ENCODE measurements at regions not wholly inside any gene's neighbourhood (a gene's known extent, or its start where the extent isn't known, plus 50 kb on each side); places are given as distances from the start of the nearest gene placed in this dataset.
A peak's percentile ranks its signal among the peaks of the same experiment; 100 is the strongest.

GRCh38 chr10:52539463-52539862 lies 225.4 kb downstream of the DKK1 start:
- Mint-ChIP-seq H3K4me3 (no peak overlapping the region), H3K27ac (no peak overlapping the region), H3K27me3 (ENCODE audit: insufficient read depth) (no peaks in the 10 kb centered on the region), H3K36me3 (ENCODE audit: low read depth) (no peaks in the 10 kb centered on the region), H3K9me3 (peaks cover 8% of the 10 kb centered on the region), H3K4me1 (peaks cover 13% of the 10 kb centered on the region)
- TF ChIP-seq CTCF (conservative IDR thresholded peaks at IDR 0.05), result no peak
- Histone ChIP-seq H3K9me3 (ENCODE audit: control insufficient read depth, low read length) (peaks cover 5% of the 10 kb centered on the region), H3K27ac (ENCODE audit: low read depth, low read length) (no peak overlapping the region), H3K36me3 (ENCODE audit: control insufficient read depth, insufficient read depth, low read length) (no peaks in the 10 kb centered on the region), H3K27me3 (ENCODE audit: control insufficient read depth, insufficient read depth, low read length, poor library complexity, severe bottlenecking) (no peaks in the 10 kb centered on the region), H3K4me1 (ENCODE audit: control insufficient read depth, insufficient read depth, low read length) (peaks cover 4% of the 10 kb centered on the region), H3K4me3 (ENCODE audit: low read length) (peak overlapping the region; percentile 27), H3K9ac (ENCODE audit: extremely low read depth, low read length, poor library complexity, severe bottlenecking) (no peak overlapping the region)
- peak; percentile 48 for DNase-seq
- 90 to 94% methylated on average over 2 of the region's 2 CpGs for WGBS, 2 experiments (ENCODE audit: insufficient coverage in 1 of 2, insufficient read length in 1 of 2)

GRCh38 chr10:52540479-52540984 lies 226.5 kb downstream of the DKK1 start:
- TF ChIP-seq CTCF (conservative IDR thresholded peaks at IDR 0.05), result no peak
- H3K9me3 Mint-ChIP-seq, result peaks cover 8% of the 10 kb centered on the region
- Histone ChIP-seq H3K9me3 (ENCODE audit: control insufficient read depth, low read length) (peaks cover 5% of the 10 kb centered on the region), H3K27ac (ENCODE audit: low read depth, low read length) (no peak overlapping the region), H3K36me3 (ENCODE audit: control insufficient read depth, insufficient read depth, low read length) (no peaks in the 10 kb centered on the region), H3K4me1 (ENCODE audit: control insufficient read depth, insufficient read depth, low read length) (peaks cover 4% of the 10 kb centered on the region), H3K9ac (ENCODE audit: extremely low read depth, low read length, poor library complexity, severe bottlenecking) (no peak overlapping the region), H3K4me3 (ENCODE audit: low read length) (no peak overlapping the region), H3K27me3 (ENCODE audit: control insufficient read depth, insufficient read depth, low read length, poor library complexity, severe bottlenecking) (no peaks in the 10 kb centered on the region)
- H3K4me1 Mint-ChIP-seq, result peaks cover 13% of the 10 kb centered on the region
- no peaks in the 10 kb centered on the region for H3K36me3 Mint-ChIP-seq (ENCODE audit: low read depth)
- no peak for DNase-seq
- H3K27me3 Mint-ChIP-seq (ENCODE audit: insufficient read depth), result no peaks in the 10 kb centered on the region
- WGBS, 2 experiments (ENCODE audit: insufficient coverage in 1 of 2, insufficient read length in 1 of 2), result 65 to 89% methylated on average over 2 of the region's 2 CpGs
- H3K4me3 Mint-ChIP-seq, result no peak overlapping the region
- H3K27ac Mint-ChIP-seq, result no peak overlapping the region

- no peak overlapping the region for H3K27ac Mint-ChIP-seq
- whole genome bisulfite sequencing, 2 experiments (ENCODE audit: insufficient coverage in 1 of 2, insufficient read length in 1 of 2), result 63 to 93% methylated on average over 1 to 2 of the region's 2 CpGs
- H3K27ac ChIP-seq (ENCODE audit: low read depth, low read length), result no peak overlapping the region
Observed at GRCh38 chr10:52541006-52541473, 227.0 kb downstream of the DKK1 start.

More at GRCh38 chr10:52541006-52541473, 227.0 kb downstream of the DKK1 start:
- Mint-ChIP-seq H3K4me3 (no peak overlapping the region), H3K27me3 (ENCODE audit: insufficient read depth) (no peaks in the 10 kb centered on the region), H3K9me3 (peaks cover 8% of the 10 kb centered on the region), H3K4me1 (peaks cover 13% of the 10 kb centered on the region), H3K36me3 (ENCODE audit: low read depth) (no peaks in the 10 kb centered on the region)
- H3K9ac ChIP-seq (ENCODE audit: extremely low read depth, low read length, poor library complexity, severe bottlenecking), result no peak overlapping the region
- no peaks in the 10 kb centered on the region for H3K36me3 ChIP-seq (ENCODE audit: control insufficient read depth, insufficient read depth, low read length)
- H3K9me3 ChIP-seq (ENCODE audit: control insufficient read depth, low read length), result peaks cover 5% of the 10 kb centered on the region
- peaks cover 4% of the 10 kb centered on the region for H3K4me1 ChIP-seq (ENCODE audit: control insufficient read depth, insufficient read depth, low read length)
- H3K4me3 ChIP-seq (ENCODE audit: low read length), result no peak overlapping the region
- H3K27me3 ChIP-seq (ENCODE audit: control insufficient read depth, insufficient read depth, low read length, poor library complexity, severe bottlenecking), result no peaks in the 10 kb centered on the region
- DNase-seq, result no peak
- no peak for TF ChIP-seq CTCF (conservative IDR thresholded peaks at IDR 0.05)
